ENCODE measurements at regions not wholly inside any gene's neighbourhood (a gene's known extent, or its start where the extent isn't known, plus 50 kb on each side); places are given as distances from the start of the nearest gene placed in this dataset.

- TF ChIP-seq EZH2 (IDR thresholded peaks at IDR 0.05; ENCODE audit: insufficient read depth, poor library complexity, severe bottlenecking) (no peak), EZH2phosphoT487 (IDR thresholded peaks at IDR 0.05; ENCODE audit: insufficient read depth, low read depth) (no peak)
Measured at GRCh38 chr1:209484429-209484828, 99.1 kb upstream of the CAMK1G start.
